HG02885 (cell line): ENCODE measurements at regions not wholly inside any gene's neighbourhood (a gene's known extent, or its start where the extent isn't known, plus 50 kb on each side); places are given as distances from the start of the nearest gene placed in this dataset.

Experiments used
- ATAC-seq: cut with Tn5 transposase; IDR thresholded peaks from one replicate; pipeline ENCODE4 v1.9.1; 2021; ENCODE audit warnings: mild to moderate bottlenecking; ENCODE audit not compliant: unreplicated experiment, poor library complexity

- no peak for ATAC-seq
Observed at GRCh38 chr12:77777274-77777673, 53.4 kb upstream of the NAV3 start.

DNA sequence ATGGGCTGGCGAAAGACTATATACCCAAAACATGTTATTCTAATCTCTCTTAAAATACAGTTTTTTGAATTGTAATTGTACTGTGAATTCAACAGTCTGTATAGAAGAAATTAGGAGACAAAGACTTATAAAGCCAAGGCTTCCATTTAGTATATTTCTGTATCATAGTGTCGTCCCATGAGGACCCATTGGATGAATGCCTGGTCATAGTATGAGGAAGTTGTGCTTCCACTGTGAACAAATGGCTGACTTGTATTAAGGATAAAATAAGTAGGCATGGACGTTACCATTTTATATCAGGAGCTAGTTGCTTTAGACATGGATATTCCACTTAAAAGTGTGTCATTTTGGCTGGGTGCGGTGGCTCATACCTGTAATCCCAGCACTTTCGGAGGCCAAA lies 55.9 kb upstream of the NAV3 start:
- no peak for ATAC-seq

DNA sequence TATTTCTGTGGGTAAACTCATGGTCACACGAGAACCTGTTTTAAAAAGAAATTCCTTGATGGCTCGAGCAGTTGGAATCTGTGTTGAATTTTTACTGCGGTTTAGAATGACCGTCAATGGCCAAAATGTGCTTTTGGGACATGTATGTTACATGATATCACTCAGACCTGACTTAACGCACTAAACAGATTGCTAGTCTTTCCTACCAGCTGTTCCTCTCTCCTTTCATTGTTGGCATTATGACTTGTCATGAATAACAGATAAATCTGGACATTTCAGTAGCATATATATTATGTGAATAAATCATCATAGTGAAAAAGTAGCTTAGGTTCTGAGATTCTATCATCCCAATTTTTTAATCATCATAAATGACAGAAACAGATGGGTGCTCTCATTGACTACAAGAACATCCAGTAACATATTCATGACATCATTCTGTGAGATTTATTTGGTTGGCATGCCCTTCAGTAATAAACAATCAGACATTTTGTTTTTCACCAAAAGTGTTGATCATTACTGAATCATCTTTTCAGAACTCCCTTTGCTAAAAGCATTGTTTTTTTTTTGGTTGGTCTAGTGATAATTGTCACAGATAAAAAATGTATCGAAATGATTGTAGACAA lies 57.9 kb upstream of the NAV3 start:
- ATAC-seq: no peak

DNA sequence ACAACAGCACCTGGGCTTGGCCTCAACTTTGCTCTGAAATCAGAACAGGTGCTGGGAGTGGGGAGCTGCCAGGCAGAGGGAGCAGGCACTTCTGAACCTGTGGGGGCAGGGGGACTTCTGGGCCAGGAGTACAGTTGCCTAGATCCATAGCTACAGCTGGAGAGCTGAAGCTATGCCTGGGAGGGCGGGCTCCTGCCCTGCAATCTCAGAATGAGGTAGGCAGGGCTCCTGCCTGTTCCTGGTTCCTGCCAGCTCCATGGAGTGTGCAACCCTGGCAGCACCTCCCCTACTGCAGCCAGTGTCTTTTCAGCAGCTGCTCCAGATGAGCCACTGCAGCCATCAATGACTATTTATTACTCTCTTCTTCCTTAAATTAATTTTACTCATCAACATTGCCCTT lies 62.1 kb upstream of the NAV3 start:
- ATAC-seq: no peak

DNA sequence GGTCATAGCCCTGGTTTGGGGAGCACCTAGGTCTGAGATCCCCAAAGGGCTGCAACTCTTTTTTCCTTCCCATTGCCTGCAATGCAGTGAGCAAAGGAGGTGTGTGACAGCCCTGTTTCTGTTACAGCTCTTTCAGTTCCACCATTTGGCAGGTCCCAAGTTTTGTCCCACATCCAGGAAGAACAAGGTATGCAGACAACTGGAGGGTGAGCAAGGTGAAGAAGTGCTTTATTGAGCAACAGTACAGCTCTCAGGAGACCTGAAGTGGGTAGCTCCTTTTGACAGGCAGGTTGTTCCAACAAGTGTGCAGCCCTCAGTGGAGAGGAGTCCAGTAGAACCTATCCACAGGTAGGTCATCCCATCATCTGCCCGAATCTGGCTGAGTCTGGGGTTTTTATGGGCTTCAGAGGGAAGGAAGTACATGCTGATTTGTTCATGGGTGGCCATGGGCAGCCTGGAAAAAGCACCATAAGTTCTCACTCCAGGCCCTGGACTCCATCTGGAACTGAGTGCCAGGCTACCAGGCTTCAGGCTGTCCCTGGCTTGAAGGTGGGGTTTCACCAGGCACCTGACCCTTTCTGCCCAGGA lies 62.8 kb upstream of the NAV3 start:
- no peak for ATAC-seq

DNA sequence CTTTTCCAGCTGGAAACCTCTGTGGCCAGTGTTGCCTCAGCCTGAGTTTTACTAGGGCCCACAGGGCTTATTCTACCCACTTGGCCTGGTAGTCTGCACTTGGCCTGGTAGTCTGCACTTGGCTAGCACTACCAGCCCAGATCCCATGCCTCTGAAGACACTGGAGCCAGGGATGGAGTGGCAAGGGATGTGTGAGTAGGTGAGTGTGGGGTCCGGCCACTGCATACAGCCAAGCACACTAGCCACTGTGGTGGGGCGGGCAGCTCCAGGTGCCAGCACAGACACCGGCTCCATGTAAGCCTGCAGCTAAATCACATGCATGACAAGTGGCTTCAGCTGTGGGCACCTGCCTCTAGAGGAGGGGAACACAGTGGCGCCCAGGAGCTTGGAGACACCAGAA lies 63.4 kb upstream of the NAV3 start:
- no peak for ATAC-seq

DNA sequence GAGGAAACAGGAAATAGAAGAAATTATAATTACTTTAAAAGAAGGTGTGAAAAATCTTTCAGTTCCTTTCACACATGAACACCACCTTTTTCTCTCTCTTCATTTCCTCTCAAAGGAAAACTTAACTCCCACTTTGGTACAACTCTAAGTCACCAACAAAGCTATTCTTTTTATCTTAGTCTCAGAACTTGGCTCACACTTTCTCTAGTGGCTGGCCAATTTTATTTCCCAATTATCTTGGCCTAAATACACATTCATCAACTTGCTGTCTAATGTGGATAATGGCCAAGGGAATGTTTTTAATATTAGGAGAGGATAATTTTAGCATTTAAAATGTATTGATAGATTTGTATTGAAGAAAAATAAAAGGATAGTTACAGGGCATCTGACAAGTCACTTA lies 64.5 kb upstream of the NAV3 start:
- ATAC-seq: no peak

DNA sequence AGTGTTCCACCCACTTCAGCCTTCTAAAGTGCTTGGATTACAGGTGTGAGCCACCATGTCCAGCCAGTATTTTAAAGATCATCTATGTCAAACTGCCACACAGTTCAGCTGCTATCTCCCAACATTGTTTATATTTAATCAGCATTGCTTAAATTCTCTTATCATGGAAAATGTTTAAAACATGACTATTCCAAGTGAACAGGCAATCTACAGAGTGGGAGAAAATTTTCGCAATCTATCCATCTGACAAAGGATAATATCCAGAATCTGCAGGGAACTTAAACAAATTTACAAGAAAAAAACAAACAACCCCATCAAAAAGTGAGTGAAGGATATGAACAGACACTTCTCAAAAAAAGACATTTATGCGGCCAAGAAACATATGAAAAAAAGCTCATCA lies 69.4 kb upstream of the NAV3 start:
- ATAC-seq: no peak

DNA sequence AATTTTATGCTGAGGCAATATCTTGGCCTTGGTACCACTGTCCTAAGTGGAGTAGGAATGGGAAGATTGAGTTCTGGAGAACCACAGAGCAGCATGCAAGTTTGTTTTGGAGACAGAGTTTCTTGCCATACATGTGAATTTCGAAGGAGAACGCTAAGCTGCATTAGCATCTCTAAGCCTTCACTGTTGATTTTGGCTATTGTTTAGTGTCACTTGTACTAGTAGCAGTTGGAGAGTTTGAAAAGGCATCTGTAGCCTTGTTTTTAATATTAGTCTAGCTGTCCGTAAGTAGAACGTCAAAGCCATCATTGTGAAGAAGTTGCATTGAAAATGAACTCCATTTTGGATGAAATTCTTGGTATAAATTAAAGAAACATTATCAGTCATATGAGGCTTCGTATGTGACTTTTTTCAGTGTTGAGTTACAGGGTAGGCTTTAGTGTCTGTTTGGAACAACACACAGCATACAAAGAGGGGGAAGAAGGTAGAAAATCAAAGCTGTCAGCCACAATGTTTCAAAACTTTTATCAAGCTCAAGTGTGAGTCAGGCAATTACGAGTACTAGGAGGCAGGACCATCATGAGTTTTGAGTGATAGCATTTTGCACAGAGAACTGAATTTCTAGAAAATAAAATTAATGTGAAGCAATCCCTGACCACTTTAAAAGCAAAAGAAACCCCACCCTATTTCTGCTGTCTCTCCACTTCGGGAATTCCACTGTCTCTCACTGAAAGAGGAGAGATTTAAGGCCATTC lies 70.2 kb upstream of the NAV3 start:
- no peak for ATAC-seq

DNA sequence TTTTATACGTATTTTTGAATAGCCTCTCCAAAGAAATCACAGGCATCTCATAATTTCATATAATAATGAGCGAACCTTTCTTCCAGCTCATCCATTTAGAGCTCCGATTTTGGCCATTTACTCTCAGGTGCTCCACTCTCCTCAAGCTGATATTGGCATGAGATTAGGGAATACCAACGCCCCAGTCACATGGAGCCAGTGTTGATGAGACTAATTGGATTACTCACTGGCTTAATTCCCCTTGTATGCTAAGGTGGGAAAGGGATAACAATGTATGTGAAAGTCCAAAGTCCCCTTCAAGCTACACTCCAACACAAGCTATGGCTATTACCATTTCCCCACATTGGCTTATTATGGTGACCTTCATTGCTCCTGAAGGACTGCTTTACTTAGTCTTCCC lies 76.6 kb upstream of the NAV3 start:
- ATAC-seq: no peak

- ATAC-seq: no peak
Observed at GRCh38 chr12:77751939-77752338, 78.8 kb upstream of the NAV3 start.

GRCh38 chr12:77746096-77746495 lies 84.6 kb upstream of the NAV3 start:
- ATAC-seq: peak; percentile 100

GRCh38 chr12:77745624-77746023 lies 85.1 kb upstream of the NAV3 start:
- no peak for ATAC-seq

GRCh38 chr12:77742631-77743030 lies 88.1 kb upstream of the NAV3 start:
- no peak for ATAC-seq

- ATAC-seq: no peak
Observed at GRCh38 chr12:77741974-77742517, 88.6 kb upstream of the NAV3 start.

- no peak for ATAC-seq
Observed at GRCh38 chr12:77736219-77736965, 94.3 kb upstream of the NAV3 start.

DNA sequence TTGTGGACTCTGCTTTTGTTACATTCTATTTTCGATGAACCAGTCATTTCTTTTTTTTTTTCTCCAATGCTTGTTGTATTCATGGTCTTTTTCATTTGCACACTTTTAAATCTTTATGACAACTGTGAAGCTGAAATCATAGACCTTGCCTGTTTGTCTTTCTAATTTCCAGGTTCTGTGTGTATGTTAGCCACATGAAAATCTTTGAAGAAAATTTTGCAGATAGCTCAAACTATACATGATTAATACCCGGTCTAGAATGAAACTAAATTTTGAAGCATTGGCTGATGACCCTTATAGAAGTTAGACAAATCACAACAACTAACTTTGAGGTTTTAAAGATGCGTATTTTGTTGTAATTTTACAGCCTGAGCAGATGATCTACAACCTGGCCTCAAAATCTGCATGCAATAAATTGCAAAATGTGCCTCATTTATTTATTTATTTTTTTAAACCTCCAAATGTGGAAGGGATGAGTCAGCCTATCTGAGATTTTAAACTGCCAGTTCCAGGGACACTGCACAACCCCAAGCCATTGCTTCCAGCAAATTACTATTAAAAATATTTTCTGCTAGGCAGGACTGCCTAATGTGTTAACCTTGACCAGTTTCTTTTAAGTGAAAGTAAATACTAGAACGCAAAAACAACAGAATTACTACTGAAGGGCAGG lies 96.3 kb upstream of the NAV3 start:
- ATAC-seq: no peak

DNA sequence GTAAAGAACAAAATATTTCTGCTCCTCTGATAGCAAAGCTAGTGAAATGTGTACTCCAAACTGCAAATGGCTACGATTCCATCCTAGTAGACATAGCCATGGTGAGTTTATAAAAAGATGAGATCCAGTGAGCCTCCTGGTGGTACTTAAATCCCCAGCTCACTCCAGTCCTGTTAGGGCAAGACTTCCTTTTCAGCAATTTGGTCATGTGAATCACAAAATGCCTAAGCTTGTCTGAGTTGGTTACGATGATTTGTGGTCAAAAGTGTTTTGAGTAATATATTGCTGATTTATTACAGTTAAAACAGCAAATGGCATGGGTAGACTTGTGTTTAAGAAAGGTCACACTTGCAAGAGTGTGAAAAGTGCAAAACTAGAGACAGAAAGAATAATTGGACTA lies 102.7 kb upstream of the NAV3 start:
- no peak for ATAC-seq

GRCh38 chr12:77727442-77728001 lies 103.2 kb upstream of the NAV3 start:
- ATAC-seq: no peak

DNA sequence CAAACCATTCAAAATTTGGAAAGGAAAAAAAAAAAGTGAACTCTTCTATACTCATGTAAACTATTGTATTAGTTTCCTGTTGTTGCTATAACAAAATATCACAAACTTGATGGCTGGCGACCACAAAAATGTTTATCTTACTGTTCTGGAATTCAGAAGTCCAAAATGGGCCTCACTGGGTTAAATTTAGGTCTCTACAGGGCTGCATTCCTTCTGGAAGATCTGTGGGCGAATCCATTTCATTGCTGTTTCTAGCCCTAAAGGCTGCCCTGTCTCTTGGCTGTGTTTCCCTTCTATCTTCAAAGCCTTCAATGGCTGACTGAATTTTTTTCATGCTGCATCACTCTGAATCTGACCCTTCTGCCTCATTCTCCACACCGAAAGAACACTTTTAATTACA lies 105.1 kb upstream of the NAV3 start:
- no peak for ATAC-seq
